ENCODE measurements at regions not wholly inside any gene's neighbourhood (a gene's known extent, or its start where the extent isn't known, plus 50 kb on each side); places are given as distances from the start of the nearest gene placed in this dataset.
"Not testable (repeated sequence)": the region's sequence is repeated elsewhere in the genome, so short reads cannot be mapped to it uniquely, and the experiment has no call there.

GRCh38 chr5:85662969-85663707 lies 954.6 kb upstream of the COX7C start:
- not testable (repeated sequence) for DNase-seq

GRCh38 chr5:85663708-85664031 lies 954.1 kb upstream of the COX7C start:
- no peak for DNase-seq

GRCh38 chr5:85670417-85670816 lies 947.3 kb upstream of the COX7C start:
- DNase-seq: no peak

GRCh38 chr5:85671223-85671970 lies 946.3 kb upstream of the COX7C start:
- no peak for DNase-seq

- DNase-seq: no peak
Measured at GRCh38 chr5:85681871-85682270, 935.9 kb upstream of the COX7C start.

GRCh38 chr5:85684351-85684750 lies 933.4 kb upstream of the COX7C start:
- DNase-seq: no peak

GRCh38 chr5:85703296-85703695 lies 914.4 kb upstream of the COX7C start:
- no peak for DNase-seq

GRCh38 chr5:85709728-85710127 lies 908.0 kb upstream of the COX7C start:
- DNase-seq: no peak

GRCh38 chr5:85716344-85717202 lies 901.2 kb upstream of the COX7C start:
- DNase-seq: no peak

- no peak for DNase-seq
Measured at GRCh38 chr5:85717203-85717563, 900.6 kb upstream of the COX7C start.

- no peak for DNase-seq
Measured at GRCh38 chr5:85732185-85732584, 885.6 kb upstream of the COX7C start.

- DNase-seq: no peak
Measured at GRCh38 chr5:85741972-85742371, 875.8 kb upstream of the COX7C start.

GRCh38 chr5:85760519-85760918 lies 857.2 kb upstream of the COX7C start:
- no peak for DNase-seq

GRCh38 chr5:85769347-85769746 lies 848.4 kb upstream of the COX7C start:
- no peak for DNase-seq

GRCh38 chr5:85784746-85785145 lies 833.0 kb upstream of the COX7C start:
- DNase-seq: no peak

- no peak for DNase-seq
Measured at GRCh38 chr5:85813146-85813545, 804.6 kb upstream of the COX7C start.

- no peak for DNase-seq
Measured at GRCh38 chr5:85814596-85814995, 803.1 kb upstream of the COX7C start.

GRCh38 chr5:85823462-85824426 lies 794.0 kb upstream of the COX7C start:
- no peak for DNase-seq

- no peak for DNase-seq
Measured at GRCh38 chr5:85838781-85839180, 779.0 kb upstream of the COX7C start.

- no peak for DNase-seq
Measured at GRCh38 chr5:85841653-85842052, 776.1 kb upstream of the COX7C start.

- no peak for DNase-seq
Measured at GRCh38 chr5:85843535-85843934, 774.2 kb upstream of the COX7C start.

- DNase-seq: no peak
Measured at GRCh38 chr5:85849411-85849810, 768.3 kb upstream of the COX7C start.

Measured in inflammatory macrophage (primary cell).